K562 (cell line): ENCODE measurements at regions not wholly inside any gene's neighbourhood (a gene's known extent, or its start where the extent isn't known, plus 50 kb on each side); places are given as distances from the start of the nearest gene placed in this dataset.

ENCODE experiments used
- ATAC-seq: fragments of 200-7000 bp; cut with Tn5 transposase; 3 replicates; pipeline ENCODE4 v1.9.1; 2020; ENCODE audit warnings: moderate library complexity
- BruUV-seq: library from RNA; stranded (reverse); fragments of 400-500 nt; replicated peaks from 2 replicates; lab custom pipeline; 2021; lab: Mats Ljungman, UMichigan
- CTCF ChIA-PET: fragments of 300-600 bp; formaldehyde crosslinking; extraction: SDS; loops from one replicate; lab custom pipeline; 2021; ENCODE audit warnings: low intra/inter-chr PET ratio; lab: Yijun Ruan, JAX
- POLR2A ChIA-PET: fragments of 300-600, 350-650 bp; sonication (Branson Sonifier 250); formaldehyde crosslinking; extraction: SDS; loops from one replicate; lab custom pipeline; 2021; ENCODE audit warnings: antibody characterized with exemption, inconsistent platforms; lab: Yijun Ruan, JAX
- DNase-seq, 4 experiments: peaks; one replicate each; pipeline versions ENCODE4 v3.0.0 to v3.0.0-alpha.2; 2011 to 2018; ENCODE audit warnings: low spot score in 3 of 4, mixed read lengths in 3 of 4; ENCODE audit errors: extremely low read depth in 1 of 4
- FAIRE-seq: peaks from 2 replicates; lab custom pipeline; 2011; peaks lifted over from hg19 to GRCh38; lab: Jason Lieb, UNC
- H2AFZ ChIP-seq: 2 replicates; pipeline ENCODE4 v1.6.0; 2011; ENCODE audit warnings: low read depth, low read length, control low read depth, inconsistent platforms
- H3K27ac ChIP-seq: fragments of 200-600 bp; 3 replicates; pipeline ENCODE4 v1.8.0; 2011; ENCODE audit warnings: low read depth, mild to moderate bottlenecking, control low read depth, inconsistent platforms, low read length, moderate library complexity, mixed read lengths; ENCODE audit errors: extremely low read depth
- H3K27me3 ChIP-seq, 2 experiments: fragments of 300-600 bp in 1 of 2; 2 replicates in 1 of 2; 3 replicates in 1 of 2; pipeline versions ENCODE4 v1.6.0 to v1.8.0; 2011; ENCODE audit warnings: inconsistent platforms in 2 of 2, low read length in 2 of 2, mild to moderate bottlenecking in 1 of 2, mixed read lengths in 1 of 2, moderate library complexity in 1 of 2; ENCODE audit not compliant: control insufficient read depth in 2 of 2, insufficient read depth in 2 of 2
- H3K36me3 ChIP-seq: fragments of 300-600 bp; 3 replicates; pipeline ENCODE4 v1.8.0; 2011; ENCODE audit warnings: mild to moderate bottlenecking, low read length, inconsistent platforms; ENCODE audit not compliant: control insufficient read depth, insufficient read depth
- H3K4me1 ChIP-seq, 2 experiments: fragments of 200-600 bp in 1 of 2; replicated peaks in 1 of 2; 2 replicates in 1 of 2; 3 replicates in 1 of 2; pipeline versions ENCODE4 v1.5.1 to v1.8.0; 2011; ENCODE audit warnings: inconsistent platforms in 2 of 2, low read length in 2 of 2, mild to moderate bottlenecking in 1 of 2, mixed read lengths in 1 of 2, moderate library complexity in 1 of 2; ENCODE audit not compliant: control insufficient read depth in 2 of 2, insufficient read depth in 2 of 2
- H3K4me2 ChIP-seq: 2 replicates; pipeline ENCODE4 v1.6.1; 2011; ENCODE audit warnings: low read length, control low read depth, inconsistent platforms, mixed read lengths; ENCODE audit not compliant: insufficient read depth
- H3K4me3 ChIP-seq: fragments of 200-600 bp; sonication (generic), shearing (Covaris generic); 2 replicates; pipeline ENCODE4 v1.5.1; 2016; ENCODE audit warnings: control low read depth, inconsistent platforms
- H3K79me2 ChIP-seq: fragments of 200-600 bp; 3 replicates; pipeline ENCODE4 v1.8.0; 2011; ENCODE audit warnings: low read length, inconsistent platforms; ENCODE audit not compliant: control insufficient read depth, insufficient read depth
- H3K9ac ChIP-seq, 2 experiments: 2 replicates each; pipeline versions ENCODE4 v1.6.0 to v1.6.1; 2011; ENCODE audit warnings: low read depth in 2 of 2, low read length in 2 of 2, control low read depth in 1 of 2, inconsistent platforms in 1 of 2, mild to moderate bottlenecking in 1 of 2, mixed read lengths in 1 of 2; ENCODE audit not compliant: insufficient read depth in 1 of 2
- H3K9me1 ChIP-seq: one replicate; pipeline ENCODE4 v1.6.0; 2011; ENCODE audit warnings: inconsistent platforms, mild to moderate bottlenecking, low read length, moderate library complexity; ENCODE audit not compliant: control insufficient read depth, insufficient read depth
- H3K9me3 ChIP-seq: replicated peaks from 2 replicates; pipeline ENCODE4 v1.5.1; 2011; ENCODE audit warnings: low read depth, low read length, inconsistent platforms; ENCODE audit not compliant: control insufficient read depth, insufficient read depth
- H4K20me1 ChIP-seq: replicated peaks from 2 replicates; pipeline ENCODE4 v1.6.1; 2011; ENCODE audit warnings: low read length, inconsistent platforms, mixed read lengths; ENCODE audit not compliant: control insufficient read depth, insufficient read depth
- ATF4 ChIP-seq: fragments of 450-650 bp; formaldehyde crosslinking; IDR thresholded peaks from 2 replicates; pipeline ENCODE4 v1.4.0; 2022; ENCODE audit warnings: mild to moderate bottlenecking, moderate library complexity
- CBFA2T3 ChIP-seq: fragments of 450-650 bp; IDR thresholded peaks from 2 replicates; pipeline ENCODE4 v1.6.1; 2017
- GATA2 ChIP-seq: sonication (generic); formaldehyde crosslinking; IDR thresholded peaks from 2 replicates; pipeline ENCODE4 v1.4.0; 2020; ENCODE audit warnings: mild to moderate bottlenecking, missing genetic modification reagents
- GTF2B ChIP-seq: IDR thresholded peaks from 2 replicates; pipeline ENCODE4 v1.6.1; 2011; ENCODE audit not compliant: insufficient read length; ENCODE audit errors: extremely low read depth
- HBP1 ChIP-seq: fragments of 450-650 bp; formaldehyde crosslinking; IDR thresholded peaks from 2 replicates; pipeline ENCODE4 v1.4.0; 2022; ENCODE audit warnings: missing genetic modification characterization
- KHSRP ChIP-seq: fragments of 450-650 bp; IDR thresholded peaks from 2 replicates; pipeline ENCODE4 v1.6.1; 2017
- OTX1 ChIP-seq: fragments of 450-650 bp; formaldehyde crosslinking; IDR thresholded peaks from 2 replicates; pipeline ENCODE4 v1.4.0; 2022; ENCODE audit warnings: mild to moderate bottlenecking
- ZBTB11 ChIP-seq, 3 experiments: fragments of 200-800 bp in 1 of 3; fragments of 250-450 bp in 1 of 3; fragments of 450-650 bp in 1 of 3; sonication (Bioruptor Pico) in 1 of 3; sonication (Bioruptor generic) in 1 of 3; formaldehyde crosslinking in 1 of 3; IDR thresholded peaks; 2 replicates each; pipeline versions ENCODE4 v1.6.1 to v1.8.0; 2016 to 2022; ENCODE audit warnings: mild to moderate bottlenecking in 2 of 3, missing genetic modification characterization in 2 of 3, missing compliant biosample characterization in 1 of 3, moderate library complexity in 1 of 3
- ZNF133 ChIP-seq: fragments of 250-450 bp; sonication (Bioruptor Pico); IDR thresholded peaks from 2 replicates; pipeline ENCODE4 v1.4.0; 2020; ENCODE audit warnings: mild to moderate bottlenecking
- WGBS: fragments of 100-300 bp; shearing (Covaris generic); methylation state at CpG from one replicate; pipeline ENCODE4 v1.1.6; 2016; ENCODE audit warnings: low coverage, mixed read lengths; ENCODE audit not compliant: insufficient coverage; ENCODE audit errors: missing lambda C conversion rate; 5-methylcytosine and 5-hydroxymethylcytosine counted together
- in situ Hi-C: fragments of 300-500 bp; cut with MboI; formaldehyde crosslinking; loops from 4 replicates; pipeline ENCODE4 v1.15.0; 2018; ENCODE audit warnings: inconsistent platforms, mixed read lengths
- intact Hi-C: fragments of 100-400 bp; cut with micrococcal nuclease; formaldehyde crosslinking; loops from 2 replicates; pipeline ENCODE4 v1.14.2; 2022

- TF ChIP-seq ZBTB11 (CRISPR knock-in tag; IDR thresholded peaks at IDR 0.05) (no peak), GATA2 (CRISPR knock-in tag) (no peak), GTF2B (no peak), CBFA2T3 (no peak)
Observed at GRCh38 chrX:144819406-144819805, 427.9 kb upstream of the SPANXN1 start (continued).

GRCh38 chrX:144840616-144841015 lies 406.7 kb upstream of the SPANXN1 start:
- DNase-seq: no peak
- Histone ChIP-seq H3K36me3 (no peaks in the 10 kb centered on the region), H3K27me3 (no peaks in the 10 kb centered on the region), H3K79me2 (no peaks in the 10 kb centered on the region), H4K20me1 (no peaks in the 10 kb centered on the region)
- no peak for TF ChIP-seq OTX1 (CRISPR knock-in tag)
- no peak for TF ChIP-seq KHSRP
- TF ChIP-seq ATF4 (CRISPR knock-in tag): no peak
- no peak for TF ChIP-seq ZNF133
- TF ChIP-seq HBP1: no peak
- TF ChIP-seq, all 486 proteins: peak for 0
- no peak overlapping the region for H3K4me3 ChIP-seq
- H3K27ac ChIP-seq: no peak overlapping the region
- 0% methylated on average over 1 of the region's 1 CpG for WGBS
- CTCF ChIA-PET: no interaction called here
- ATAC-seq (no peak), FAIRE-seq (no peak)
- no peak overlapping the region for H3K9ac ChIP-seq
- no peaks in the 10 kb centered on the region for H3K4me1 ChIP-seq
- BruUV-seq: no TSS peak
- in situ Hi-C loops (no loop called here), intact Hi-C loops (no loop called here)
- no peak overlapping the region for H2AFZ ChIP-seq
- H3K9me3 ChIP-seq: no peaks in the 10 kb centered on the region
- POLR2A ChIA-PET: no interaction called here
- no peak overlapping the region for H3K4me2 ChIP-seq
- H3K9me1 ChIP-seq: no peaks in the 10 kb centered on the region
